MM.1S (cell line): ENCODE measurements at regions not wholly inside any gene's neighbourhood (a gene's known extent, or its start where the extent isn't known, plus 50 kb on each side); places are given as distances from the start of the nearest gene placed in this dataset.

Experiments used
- DNase-seq: peaks from one replicate; pipeline ENCODE4 v3.0.0-alpha.2; 2015
- H2AFZ ChIP-seq: fragments of 300-600 bp; sonication (generic); 2 replicates; pipeline ENCODE4 v1.6.0; 2016; ENCODE audit warnings: antibody characterized with exemption, low read length
- H3F3A ChIP-seq: fragments of 300-600 bp; sonication (generic); 2 replicates; pipeline ENCODE4 v1.6.1; 2016; ENCODE audit warnings: mild to moderate bottlenecking, antibody characterized with exemption, low read length, moderate library complexity, mixed read lengths; ENCODE audit not compliant: insufficient read depth
- H3K27ac ChIP-seq: fragments of 300-600 bp; sonication (generic); 2 replicates; pipeline ENCODE4 v1.5.1; 2016; ENCODE audit warnings: mild to moderate bottlenecking, low read length
- H3K27me3 ChIP-seq: fragments of 300-600 bp; sonication (generic); replicated peaks from 2 replicates; pipeline ENCODE4 v1.6.0; 2016; ENCODE audit warnings: low read length; ENCODE audit not compliant: insufficient read depth
- H3K36me3 ChIP-seq: fragments of 300-600 bp; sonication (generic); replicated peaks from 2 replicates; pipeline ENCODE4 v1.6.1; 2016; ENCODE audit warnings: mild to moderate bottlenecking, low read length, mixed read lengths; ENCODE audit not compliant: insufficient read depth
- H3K4me1 ChIP-seq: fragments of 300-600 bp; sonication (generic); 2 replicates; pipeline ENCODE4 v1.6.1; 2016; ENCODE audit warnings: low read length, mixed read lengths
- H3K4me2 ChIP-seq: fragments of 300-600 bp; sonication (generic); 2 replicates; pipeline ENCODE4 v1.6.0; 2016; ENCODE audit warnings: low read depth, low read length
- H3K4me3 ChIP-seq: fragments of 300-600 bp; sonication (generic); 2 replicates; pipeline ENCODE4 v1.5.1; 2016; ENCODE audit warnings: low read length, mixed read lengths
- H3K79me2 ChIP-seq: fragments of 300-600 bp; sonication (generic); 2 replicates; pipeline ENCODE4 v1.6.1; 2016; ENCODE audit warnings: mixed run types, low read length, mixed read lengths
- H3K9ac ChIP-seq: fragments of 300-600 bp; sonication (generic); 2 replicates; pipeline ENCODE4 v1.6.1; 2016; ENCODE audit warnings: low read length, mixed read lengths
- H3K9me2 ChIP-seq: fragments of 300-600 bp; sonication (generic); replicated peaks from 2 replicates; pipeline ENCODE4 v1.6.1; 2016; ENCODE audit warnings: mild to moderate bottlenecking, low read length, mixed read lengths; ENCODE audit not compliant: insufficient read depth
- H3K9me3 ChIP-seq: fragments of 300-600 bp; sonication (generic); replicated peaks from 2 replicates; pipeline ENCODE4 v1.6.1; 2016; ENCODE audit warnings: mild to moderate bottlenecking, low read length, mixed read lengths; ENCODE audit not compliant: insufficient read depth
- H4K20me1 ChIP-seq: fragments of 300-600 bp; sonication (generic); 2 replicates; pipeline ENCODE4 v1.6.1; 2016; ENCODE audit warnings: mild to moderate bottlenecking, low read length, moderate library complexity, mixed read lengths; ENCODE audit not compliant: insufficient read depth
- EZH2 ChIP-seq: fragments of 300-600 bp; sonication (generic); optimal IDR thresholded peaks from 2 replicates; pipeline ENCODE3; 2017; ENCODE audit warnings: low read depth, mild to moderate bottlenecking, antibody characterized with exemption, low read length, mixed read lengths
- EZH2phosphoT487 ChIP-seq: fragments of 300-600 bp; sonication (generic); IDR thresholded peaks from 2 replicates; pipeline ENCODE4 v1.6.1; 2018; ENCODE audit warnings: antibody characterized with exemption, low read length
- TF ChIP-seq, protein P1 (sequence below): fragments of 300-600 bp; sonication (generic); IDR thresholded peaks from 2 replicates; pipeline ENCODE4 v1.5.1; 2016; ENCODE audit warnings: antibody characterized with exemption, low read length, mixed read lengths

DNA sequence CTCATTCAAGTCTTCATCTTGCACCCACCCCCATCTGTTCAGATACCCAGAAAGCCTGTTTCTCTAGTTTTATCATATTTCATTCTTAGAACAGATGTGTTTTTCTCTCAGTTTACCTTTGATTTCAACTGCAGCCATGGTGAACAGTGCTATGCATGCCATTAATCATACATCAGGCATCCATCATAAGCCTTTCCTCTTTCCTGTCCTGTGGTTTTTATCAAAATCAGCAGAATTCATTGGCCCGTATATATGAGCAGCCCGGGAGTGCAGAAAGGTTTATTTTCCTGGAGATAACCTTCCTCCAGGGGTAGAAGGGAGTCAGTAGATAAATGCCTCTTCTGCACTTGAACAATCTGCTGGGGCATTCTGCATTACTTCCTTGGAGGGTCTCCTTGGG is 65.7 kb downstream of the IL21 start:
- Histone ChIP-seq H3K79me2 (no peaks in the 10 kb centered on the region), H3K4me1 (no peaks in the 10 kb centered on the region), H3K27me3 (no peaks in the 10 kb centered on the region), H3K36me3 (no peaks in the 10 kb centered on the region), H3K4me3 (no peak overlapping the region), H3K9ac (no peak overlapping the region), H3K27ac (no peak overlapping the region), H2AFZ (no peak overlapping the region), H3K4me2 (no peak overlapping the region), H3K9me2 (no peaks in the 10 kb centered on the region), H4K20me1 (no peaks in the 10 kb centered on the region), H3F3A (no peaks in the 10 kb centered on the region), H3K9me3 (no peaks in the 10 kb centered on the region)
- no peak for DNase-seq
- TF ChIP-seq, protein P1, sequence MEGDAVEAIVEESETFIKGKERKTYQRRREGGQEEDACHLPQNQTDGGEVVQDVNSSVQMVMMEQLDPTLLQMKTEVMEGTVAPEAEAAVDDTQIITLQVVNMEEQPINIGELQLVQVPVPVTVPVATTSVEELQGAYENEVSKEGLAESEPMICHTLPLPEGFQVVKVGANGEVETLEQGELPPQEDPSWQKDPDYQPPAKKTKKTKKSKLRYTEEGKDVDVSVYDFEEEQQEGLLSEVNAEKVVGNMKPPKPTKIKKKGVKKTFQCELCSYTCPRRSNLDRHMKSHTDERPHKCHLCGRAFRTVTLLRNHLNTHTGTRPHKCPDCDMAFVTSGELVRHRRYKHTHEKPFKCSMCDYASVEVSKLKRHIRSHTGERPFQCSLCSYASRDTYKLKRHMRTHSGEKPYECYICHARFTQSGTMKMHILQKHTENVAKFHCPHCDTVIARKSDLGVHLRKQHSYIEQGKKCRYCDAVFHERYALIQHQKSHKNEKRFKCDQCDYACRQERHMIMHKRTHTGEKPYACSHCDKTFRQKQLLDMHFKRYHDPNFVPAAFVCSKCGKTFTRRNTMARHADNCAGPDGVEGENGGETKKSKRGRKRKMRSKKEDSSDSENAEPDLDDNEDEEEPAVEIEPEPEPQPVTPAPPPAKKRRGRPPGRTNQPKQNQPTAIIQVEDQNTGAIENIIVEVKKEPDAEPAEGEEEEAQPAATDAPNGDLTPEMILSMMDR: no peak
- no peak for TF ChIP-seq EZH2
- TF ChIP-seq EZH2phosphoT487: no peak

DNA sequence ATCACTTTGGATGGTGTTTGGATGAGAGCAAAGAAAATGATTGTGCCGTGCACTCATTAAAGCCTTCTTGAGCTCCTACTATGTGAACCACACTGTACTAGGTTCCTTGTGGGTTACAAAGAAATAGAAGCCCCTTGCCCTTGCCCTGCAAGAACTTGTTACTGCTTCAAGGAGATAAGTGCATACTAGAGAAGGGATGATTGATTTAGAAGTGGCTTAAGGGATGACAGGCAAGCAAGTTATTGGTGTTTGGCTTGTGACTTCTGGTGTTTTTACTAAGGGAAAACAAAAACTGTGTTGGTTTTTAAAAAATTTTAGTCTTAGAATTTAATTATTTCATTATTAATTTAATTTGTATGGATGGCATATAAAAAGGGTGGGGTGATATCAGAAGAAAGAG is 67.4 kb downstream of the IL21 start:
- Histone ChIP-seq H3K4me3 (no peak overlapping the region), H3K4me1 (no peaks in the 10 kb centered on the region), H3K27ac (no peak overlapping the region), H3K79me2 (no peaks in the 10 kb centered on the region), H3K9me2 (no peaks in the 10 kb centered on the region), H4K20me1 (no peaks in the 10 kb centered on the region), H3F3A (no peaks in the 10 kb centered on the region), H3K9ac (no peak overlapping the region), H3K9me3 (no peaks in the 10 kb centered on the region), H3K27me3 (no peaks in the 10 kb centered on the region), H3K36me3 (no peaks in the 10 kb centered on the region), H3K4me2 (no peak overlapping the region), H2AFZ (no peak overlapping the region)
- no peak for DNase-seq
- no peak for TF ChIP-seq EZH2
- TF ChIP-seq, protein P1: no peak

GRCh38 chr4:122552898-122553297 is 68.0 kb downstream of the IL21 start:
- DNase-seq: no peak
- H2AFZ ChIP-seq: no peak overlapping the region
- no peak overlapping the region for H3K4me2 ChIP-seq
- TF ChIP-seq, protein P1: no peak
- no peak for TF ChIP-seq EZH2
- no peak for TF ChIP-seq EZH2phosphoT487
- H3K27me3 ChIP-seq: no peaks in the 10 kb centered on the region
- no peaks in the 10 kb centered on the region for H4K20me1 ChIP-seq
- no peaks in the 10 kb centered on the region for H3F3A ChIP-seq
- no peaks in the 10 kb centered on the region for H3K79me2 ChIP-seq
- no peak overlapping the region for H3K9ac ChIP-seq
- H3K4me1 ChIP-seq: no peaks in the 10 kb centered on the region
- H3K9me2 ChIP-seq: no peaks in the 10 kb centered on the region
- H3K4me3 ChIP-seq: no peak overlapping the region
- no peaks in the 10 kb centered on the region for H3K9me3 ChIP-seq
- no peaks in the 10 kb centered on the region for H3K36me3 ChIP-seq
- H3K27ac ChIP-seq: no peak overlapping the region
